HG03045 (cell line): ENCODE measurements at regions not wholly inside any gene's neighbourhood (a gene's known extent, or its start where the extent isn't known, plus 50 kb on each side); places are given as distances from the start of the nearest gene placed in this dataset.
A peak's percentile ranks its signal among the peaks of the same experiment; 100 is the strongest.
"Not testable (repeated sequence)": the region's sequence is repeated elsewhere in the genome, so short reads cannot be mapped to it uniquely, and the experiment has no call there.

Source experiments
- ATAC-seq: cut with Tn5 transposase; IDR thresholded peaks from one replicate; pipeline ENCODE4 v1.9.1; 2021; ENCODE audit warnings: mild to moderate bottlenecking, moderate library complexity; ENCODE audit not compliant: unreplicated experiment

GRCh38 chr2:199572571-199572970, 114.8 kb upstream of the SATB2 start:
- no peak for ATAC-seq

GRCh38 chr2:199570934-199571333, 113.2 kb upstream of the SATB2 start:
- no peak for ATAC-seq

GRCh38 chr2:199569336-199569735, 111.6 kb upstream of the SATB2 start:
- no peak for ATAC-seq

DNA sequence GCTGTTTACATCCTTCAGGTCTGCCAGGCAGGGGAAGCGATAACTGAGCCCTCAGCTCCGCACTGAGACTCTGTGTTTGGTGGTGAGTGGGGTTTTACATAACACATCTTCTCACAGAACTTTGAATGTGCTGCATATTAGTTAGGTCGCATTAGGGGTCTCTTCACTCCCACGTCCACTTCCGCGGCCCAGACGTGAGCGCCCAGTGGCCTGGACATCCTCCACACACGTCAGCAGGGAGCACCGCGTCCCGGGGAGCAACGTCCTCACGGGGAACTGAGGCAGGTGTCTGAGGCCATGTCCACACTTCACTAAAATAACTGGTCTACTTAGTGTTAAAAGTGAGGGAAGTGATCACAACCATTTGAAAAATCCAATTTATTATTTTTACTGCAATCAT, 100.4 kb upstream of the SATB2 start:
- no peak for ATAC-seq

GRCh38 chr2:199556527-199557285, 99.0 kb upstream of the SATB2 start:
- no peak for ATAC-seq

DNA sequence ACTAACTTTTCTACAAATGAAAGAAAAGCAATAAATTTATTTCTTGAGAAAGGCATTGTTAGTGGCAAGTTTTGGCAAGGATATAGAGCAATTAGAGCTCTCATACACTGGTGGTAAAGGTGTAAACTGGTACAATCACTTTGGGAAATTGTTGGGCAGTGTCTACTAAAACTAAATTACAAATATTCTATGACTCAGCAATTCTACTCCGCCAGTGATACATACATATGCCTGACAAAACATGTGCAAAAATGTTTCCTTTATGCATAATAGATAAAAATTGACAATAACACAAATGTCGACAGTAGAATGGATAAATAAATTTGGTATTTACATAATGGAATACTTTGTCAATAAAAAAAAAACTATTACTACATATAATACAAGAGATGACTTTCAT, 96.3 kb upstream of the SATB2 start:
- no peak for ATAC-seq

DNA sequence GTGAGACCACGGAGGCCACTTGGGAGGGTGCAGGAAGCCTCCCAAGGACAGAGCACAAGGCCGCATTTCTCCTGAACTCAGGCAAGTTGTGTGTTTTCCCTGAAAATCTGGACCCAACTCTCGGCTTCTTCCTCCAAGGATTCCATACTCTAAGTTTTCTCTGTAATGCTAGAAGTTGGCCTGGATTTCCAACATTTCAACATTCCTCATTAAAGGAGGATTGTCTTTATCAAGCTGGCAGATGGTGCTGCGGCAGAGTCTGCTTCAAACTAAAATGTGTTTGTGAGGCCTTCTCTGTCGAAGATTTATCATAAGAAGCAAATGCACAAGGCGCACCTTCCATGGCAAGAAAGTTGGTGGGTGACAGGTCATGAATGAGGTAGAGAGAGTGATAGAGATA, 94.4 kb upstream of the SATB2 start:
- no peak for ATAC-seq

DNA sequence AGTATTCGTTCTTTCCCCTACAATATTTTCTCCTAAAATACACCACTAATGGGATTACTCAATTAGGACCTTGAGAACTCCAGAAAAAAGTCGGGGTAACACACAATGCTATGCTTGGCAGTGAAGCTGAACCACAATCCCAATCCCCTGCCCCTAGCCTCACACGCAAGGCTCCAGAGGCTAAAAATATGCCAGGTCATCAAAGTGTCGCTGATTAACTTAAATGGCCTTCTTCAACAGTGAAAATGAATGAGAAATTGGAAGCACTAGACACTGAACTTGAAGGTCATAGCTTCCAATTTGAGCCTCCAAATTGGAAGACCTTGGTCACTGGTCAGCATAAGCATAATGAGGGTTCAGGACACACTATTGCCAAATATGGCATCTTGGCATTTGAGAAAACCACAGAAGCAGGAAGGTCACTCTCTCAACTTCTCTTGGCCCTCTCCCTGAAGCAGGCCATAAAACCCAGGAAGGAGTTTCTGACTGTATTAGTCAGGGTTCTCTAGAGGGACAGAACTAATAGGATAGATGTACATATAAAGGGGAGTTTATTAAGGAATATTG, 86.0 kb upstream of the SATB2 start:
- no peak for ATAC-seq

GRCh38 chr2:199535445-199536177, 77.9 kb upstream of the SATB2 start:
- no peak for ATAC-seq

DNA sequence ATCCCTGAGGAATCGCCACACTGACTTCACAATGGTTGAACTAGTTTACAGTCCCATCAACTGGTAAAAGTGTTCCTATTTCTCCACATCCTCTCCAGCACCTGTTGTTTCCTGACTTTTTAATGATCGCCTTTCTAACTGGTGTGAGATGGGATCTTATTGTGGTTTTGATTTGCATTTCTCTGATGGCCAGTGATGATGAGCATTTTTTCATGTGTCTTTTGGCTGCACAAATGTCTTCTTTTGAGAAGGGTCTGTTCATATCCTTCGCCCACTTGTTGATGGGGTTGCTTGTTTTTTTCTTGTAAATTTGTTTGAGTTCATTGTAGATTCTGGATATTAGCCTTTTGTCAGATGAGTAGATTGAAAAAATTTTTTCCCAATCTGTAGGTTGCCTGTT, 76.1 kb upstream of the SATB2 start:
- ATAC-seq: not testable (repeated sequence)

DNA sequence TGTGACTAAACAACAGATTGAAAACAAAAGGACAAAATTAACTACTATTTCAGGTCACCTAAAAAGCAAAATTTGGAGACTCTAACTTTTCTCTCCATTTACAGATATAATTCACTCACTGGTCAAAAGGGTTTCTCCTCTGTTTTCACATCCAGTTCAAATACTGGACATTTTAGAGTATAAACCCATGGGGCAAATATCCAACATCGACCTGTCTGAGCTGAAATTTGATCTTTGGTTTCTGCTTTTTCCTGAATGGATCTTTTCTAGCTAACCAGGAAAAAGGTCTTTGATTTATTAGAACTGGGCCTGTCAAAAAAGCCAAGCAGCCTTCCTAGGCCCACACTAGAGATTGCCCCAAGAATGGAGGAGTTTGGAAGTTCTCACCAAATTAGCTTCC, 69.3 kb upstream of the SATB2 start:
- no peak for ATAC-seq

- ATAC-seq: no peak
Measured at GRCh38 chr2:199524689-199525574, 67.2 kb upstream of the SATB2 start.

DNA sequence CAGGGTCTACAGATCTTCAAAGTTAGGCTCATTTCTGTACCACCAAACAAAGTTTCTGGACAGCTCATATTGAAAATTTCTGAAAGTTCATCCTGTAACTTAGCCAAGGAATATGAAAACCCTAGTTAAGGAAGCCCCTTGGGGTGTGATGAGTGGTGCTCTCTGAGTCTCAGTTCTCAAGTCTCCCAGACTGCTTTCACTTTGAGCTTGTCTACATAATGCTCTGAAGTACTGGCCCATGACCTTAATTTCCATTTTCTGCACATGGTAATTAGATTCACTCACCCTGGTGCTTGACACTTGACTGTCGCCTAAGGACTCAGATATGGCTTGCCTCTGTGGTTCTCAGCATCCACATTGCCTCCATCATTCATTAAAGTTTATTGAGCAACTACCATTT, 51.7 kb upstream of the SATB2 start:
- ATAC-seq: peak; percentile 73
